ENCODE measurements at regions not wholly inside any gene's neighbourhood (a gene's known extent, or its start where the extent isn't known, plus 50 kb on each side); places are given as distances from the start of the nearest gene placed in this dataset.

- no peak for ATAC-seq
- no peak for TF ChIP-seq CTCF (IDR thresholded peaks at IDR 0.05)
- Histone ChIP-seq H3K27me3 (peaks cover 0 to 25% (median 3%) of the 10 kb centered on the region in 7 donors), H3K4me1 (no peaks in the 10 kb centered on the region), H3K36me3 (no peaks in the 10 kb centered on the region), H3K9me3 (no peaks in the 10 kb centered on the region), H3K27ac (no peak overlapping the region), H3K4me3 (no peak overlapping the region)
- DNase-seq: no peak
- intact Hi-C loops (cut with DNase I): no loop called here
- 68 to 71% methylated on average over 1 of the region's 1 CpG for WGBS, 2 donors
These were observed 298.3 kb upstream of the ERCC4 start for GRCh38 chr16:13621639-13622038.

- ATAC-seq (no peak), DNase-seq (no peak)
- no peaks in the 10 kb centered on the region for H3K4me1 ChIP-seq
- H3K27me3 ChIP-seq: peaks cover 0 to 15% (median under 1%) of the 10 kb centered on the region in 7 donors
- no peaks in the 10 kb centered on the region for H3K9me3 ChIP-seq
- no peak overlapping the region for H3K4me3 ChIP-seq
- intact Hi-C loops (cut with DNase I): no loop called here
- no peak for TF ChIP-seq CTCF (IDR thresholded peaks at IDR 0.05)
- H3K27ac ChIP-seq: no peak overlapping the region
- 90 to 93% methylated on average over 4 of the region's 4 CpGs for WGBS, 2 donors
- no peaks in the 10 kb centered on the region for H3K36me3 ChIP-seq
These were observed 291.8 kb upstream of the ERCC4 start for GRCh38 chr16:13628156-13628555.

GRCh38 chr16:13629704-13630103 is 290.2 kb upstream of the ERCC4 start:
- no peaks in the 10 kb centered on the region for H3K36me3 ChIP-seq
- TF ChIP-seq CTCF (IDR thresholded peaks at IDR 0.05): no peak
- H3K9me3 ChIP-seq: no peaks in the 10 kb centered on the region
- peaks cover 0 to 5% (median 0%) of the 10 kb centered on the region in 7 donors for H3K27me3 ChIP-seq
- no peak for ATAC-seq
- DNase-seq: no peak
- intact Hi-C loops (cut with DNase I): no loop called here
- H3K4me3 ChIP-seq: no peak overlapping the region
- 63 to 68% methylated on average over 2 of the region's 2 CpGs for WGBS, 2 donors
- H3K27ac ChIP-seq: no peak overlapping the region
- H3K4me1 ChIP-seq: no peaks in the 10 kb centered on the region

- no peak overlapping the region for H3K27ac ChIP-seq
- WGBS, 2 donors: 56 to 62% methylated on average over 5 of the region's 5 CpGs
- peaks cover 0 to 5% (median 0%) of the 10 kb centered on the region in 7 donors for H3K27me3 ChIP-seq
- TF ChIP-seq CTCF (IDR thresholded peaks at IDR 0.05): no peak
- no peak for DNase-seq
- H3K4me3 ChIP-seq: no peak overlapping the region
- no peaks in the 10 kb centered on the region for H3K4me1 ChIP-seq
- intact Hi-C loops (cut with DNase I): no loop called here
- no peak for ATAC-seq
- no peaks in the 10 kb centered on the region for H3K9me3 ChIP-seq
- H3K36me3 ChIP-seq: no peaks in the 10 kb centered on the region
These were observed 289.6 kb upstream of the ERCC4 start for GRCh38 chr16:13630374-13630773.

Measured in heart right ventricle (tissue), 16 donors.